ENCODE measurements at regions not wholly inside any gene's neighbourhood (a gene's known extent, or its start where the extent isn't known, plus 50 kb on each side); places are given as distances from the start of the nearest gene placed in this dataset.

DNA sequence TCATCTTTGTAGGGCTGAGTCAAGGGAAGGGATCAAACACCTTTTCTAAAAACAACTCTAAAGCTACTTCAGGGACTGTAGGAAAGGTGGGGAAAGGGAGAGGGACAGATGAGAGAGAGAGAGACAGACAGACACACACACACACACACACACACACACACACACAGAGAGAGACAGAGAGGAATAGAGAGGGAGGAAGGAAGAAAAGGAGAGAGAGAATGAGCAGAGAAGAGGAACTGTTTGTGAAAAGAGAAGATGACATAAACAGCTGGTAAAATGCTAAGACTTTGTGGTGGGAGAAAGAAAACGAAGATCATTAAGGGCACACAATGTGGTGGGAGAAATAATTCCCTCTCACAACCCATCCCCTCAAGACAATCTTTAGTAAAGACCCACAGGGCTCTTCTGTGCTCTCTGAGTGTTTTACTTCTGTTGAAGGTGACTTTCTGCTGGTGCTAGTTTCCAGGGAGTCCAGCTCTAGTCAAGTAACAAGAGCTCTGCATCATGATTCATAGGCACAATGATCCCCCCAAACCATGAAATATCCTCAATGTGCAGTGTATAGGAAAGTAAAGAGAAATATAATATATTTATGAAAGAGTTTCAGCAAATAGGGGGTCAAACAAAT lies 77.2 kb upstream of the STK17B start:
- peaks cover 0 to 5% of the 10 kb centered on the region in 2 donors for H3K36me3 Mint-ChIP-seq
- H3K4me3 Mint-ChIP-seq: peak overlapping the region in 1 of 2 donors; percentile 37
- DNase-seq: no peak
- peaks cover 0 to 1% (median 0%) of the 10 kb centered on the region in 3 donors for H3K27me3 Mint-ChIP-seq (ENCODE audit: low read depth in 3 of 3)
- TF ChIP-seq, protein P1, sequence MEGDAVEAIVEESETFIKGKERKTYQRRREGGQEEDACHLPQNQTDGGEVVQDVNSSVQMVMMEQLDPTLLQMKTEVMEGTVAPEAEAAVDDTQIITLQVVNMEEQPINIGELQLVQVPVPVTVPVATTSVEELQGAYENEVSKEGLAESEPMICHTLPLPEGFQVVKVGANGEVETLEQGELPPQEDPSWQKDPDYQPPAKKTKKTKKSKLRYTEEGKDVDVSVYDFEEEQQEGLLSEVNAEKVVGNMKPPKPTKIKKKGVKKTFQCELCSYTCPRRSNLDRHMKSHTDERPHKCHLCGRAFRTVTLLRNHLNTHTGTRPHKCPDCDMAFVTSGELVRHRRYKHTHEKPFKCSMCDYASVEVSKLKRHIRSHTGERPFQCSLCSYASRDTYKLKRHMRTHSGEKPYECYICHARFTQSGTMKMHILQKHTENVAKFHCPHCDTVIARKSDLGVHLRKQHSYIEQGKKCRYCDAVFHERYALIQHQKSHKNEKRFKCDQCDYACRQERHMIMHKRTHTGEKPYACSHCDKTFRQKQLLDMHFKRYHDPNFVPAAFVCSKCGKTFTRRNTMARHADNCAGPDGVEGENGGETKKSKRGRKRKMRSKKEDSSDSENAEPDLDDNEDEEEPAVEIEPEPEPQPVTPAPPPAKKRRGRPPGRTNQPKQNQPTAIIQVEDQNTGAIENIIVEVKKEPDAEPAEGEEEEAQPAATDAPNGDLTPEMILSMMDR (IDR thresholded peaks at IDR 0.05): no peak
- WGBS (ENCODE audit: insufficient coverage): no CpG with 5 or more reads among the region's 1 CpG
- H3K9me3 Mint-ChIP-seq: peaks cover 0 to 4% (median 0%) of the 10 kb centered on the region in 7 donors
- peak overlapping the region in 1 of 3 experiments; percentile 27 for H3K4me3 ChIP-seq (replicated peaks in 1 of 3; ENCODE audit: low read depth in 2 of 3, low read length in 3 of 3)
- no peaks in the 10 kb centered on the region for H4K20me1 ChIP-seq (ENCODE audit: insufficient read depth, low read length)
- peak overlapping the region; percentile 34 for H3K4me2 ChIP-seq (replicated peaks; ENCODE audit: extremely low read depth, low read length, poor library complexity, severe bottlenecking)
- H3K27ac ChIP-seq (ENCODE audit: low read depth in 1 of 2, low read length in 2 of 2): peak overlapping the region in 1 of 2 donors; percentile 67
- H3K9me3 ChIP-seq (replicated peaks in 1 of 2; ENCODE audit: control insufficient read depth in 1 of 2, insufficient read depth in 1 of 2, low read length in 2 of 2): no peaks in the 10 kb centered on the region
- H3K4me1 ChIP-seq (ENCODE audit: control insufficient read depth in 1 of 2, insufficient read depth in 2 of 2, low read length in 2 of 2): peaks cover 43 to 59% of the 10 kb centered on the region in 2 donors
- intact Hi-C loops (cut with micrococcal nuclease): no loop called here
- peak overlapping the region; percentile 84 to 93 (median 92) for H3K27ac Mint-ChIP-seq
- peaks cover 64% of the 10 kb centered on the region for H3K4me1 Mint-ChIP-seq
- H3K79me2 ChIP-seq (ENCODE audit: insufficient read depth, low read length): no peaks in the 10 kb centered on the region
- H3K27me3 ChIP-seq (ENCODE audit: control insufficient read depth in 2 of 2, insufficient read depth in 2 of 2, low read length in 2 of 2): no peaks in the 10 kb centered on the region
- peak overlapping the region; percentile 4 for H3K9ac ChIP-seq (ENCODE audit: insufficient read depth, low read length, poor library complexity, severe bottlenecking)
- peak overlapping the region; percentile 2 for H2AFZ ChIP-seq (ENCODE audit: insufficient read depth, low read depth, low read length, poor library complexity, severe bottlenecking)
- H3K36me3 ChIP-seq (replicated peaks in 1 of 2; ENCODE audit: control insufficient read depth in 1 of 2, insufficient read depth in 2 of 2, low read length in 2 of 2): no peaks in the 10 kb centered on the region

DNA sequence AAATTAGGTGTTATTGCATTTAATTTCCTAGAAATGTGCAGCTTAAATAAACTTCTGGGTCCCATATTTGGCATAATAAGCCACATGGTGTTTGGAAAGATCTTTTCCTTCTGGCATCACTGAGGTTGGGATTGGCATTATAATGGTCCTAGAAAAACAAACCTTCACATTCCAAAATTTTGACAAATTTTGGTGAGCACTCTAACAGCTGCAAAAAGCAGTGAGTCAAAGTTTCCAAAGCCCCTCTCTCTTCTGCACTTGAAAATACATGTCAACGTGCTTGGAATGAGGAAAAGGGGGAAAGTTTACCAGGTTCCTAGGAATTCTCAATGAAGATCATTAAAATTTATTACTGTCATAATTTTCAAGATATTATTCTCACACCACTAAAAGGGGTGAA lies 77.8 kb upstream of the STK17B start:
- Histone ChIP-seq H3K4me3 (replicated peaks in 1 of 3; ENCODE audit: low read depth in 2 of 3, low read length in 3 of 3) (peak overlapping the region in 1 of 3 experiments; percentile 28), H3K4me1 (ENCODE audit: control insufficient read depth in 1 of 2, insufficient read depth in 2 of 2, low read length in 2 of 2) (peaks cover 43 to 59% of the 10 kb centered on the region in 2 donors), H3K79me2 (ENCODE audit: insufficient read depth, low read length) (no peaks in the 10 kb centered on the region), H3K36me3 (replicated peaks in 1 of 2; ENCODE audit: control insufficient read depth in 1 of 2, insufficient read depth in 2 of 2, low read length in 2 of 2) (no peaks in the 10 kb centered on the region), H3K9me3 (replicated peaks in 1 of 2; ENCODE audit: control insufficient read depth in 1 of 2, insufficient read depth in 1 of 2, low read length in 2 of 2) (no peaks in the 10 kb centered on the region), H3K27ac (ENCODE audit: low read depth in 1 of 2, low read length in 2 of 2) (peak overlapping the region in 1 of 2 donors; percentile 66), H4K20me1 (ENCODE audit: insufficient read depth, low read length) (no peaks in the 10 kb centered on the region), H3K9ac (ENCODE audit: insufficient read depth, low read length, poor library complexity, severe bottlenecking) (no peak overlapping the region), H3K4me2 (replicated peaks; ENCODE audit: extremely low read depth, low read length, poor library complexity, severe bottlenecking) (peak overlapping the region; percentile 32), H2AFZ (ENCODE audit: insufficient read depth, low read depth, low read length, poor library complexity, severe bottlenecking) (no peak overlapping the region), H3K27me3 (ENCODE audit: control insufficient read depth in 2 of 2, insufficient read depth in 2 of 2, low read length in 2 of 2) (no peaks in the 10 kb centered on the region)
- Mint-ChIP-seq H3K9me3 (peaks cover 0 to 4% (median 0%) of the 10 kb centered on the region in 7 donors), H3K27me3 (ENCODE audit: low read depth in 3 of 3) (peaks cover 0 to 1% (median 0%) of the 10 kb centered on the region in 3 donors), H3K4me1 (peaks cover 62% of the 10 kb centered on the region), H3K4me3 (no peak overlapping the region), H3K36me3 (peaks cover 0 to 5% of the 10 kb centered on the region in 2 donors), H3K27ac (peak overlapping the region in 6 of 7 donors; percentile 38 to 84 (median 64))
- TF ChIP-seq, protein P1 (IDR thresholded peaks at IDR 0.05): no peak
- WGBS (ENCODE audit: insufficient coverage): no CpG with 5 or more reads among the region's 1 CpG
- DNase-seq: no peak
- intact Hi-C loops (cut with micrococcal nuclease): no loop called here

Data from CD14-positive monocyte (primary cell).